H1 (cell line): ENCODE measurements at regions not wholly inside any gene's neighbourhood (a gene's known extent, or its start where the extent isn't known, plus 50 kb on each side); places are given as distances from the start of the nearest gene placed in this dataset.

Source experiments
- BCL11A ChIP-seq, 2 experiments: IDR thresholded peaks; one replicate each; pipeline ENCODE4 v1.6.1; 2011; ENCODE audit warnings: low read depth in 2 of 2, low read length in 2 of 2, mild to moderate bottlenecking in 2 of 2
- CHD1 ChIP-seq: IDR thresholded peaks from 2 replicates; pipeline ENCODE4 v1.6.1; 2012; ENCODE audit warnings: low read depth, low read length, improper control_type of control experiment
- SAP30 ChIP-seq: fragments of 300-600 bp; sonication (generic); IDR thresholded peaks from 2 replicates; pipeline ENCODE4 v1.7.1; 2012; ENCODE audit warnings: low read length, moderate library complexity, mild to moderate bottlenecking, inconsistent platforms; ENCODE audit not compliant: insufficient read depth, insufficient replicate concordance

DNA sequence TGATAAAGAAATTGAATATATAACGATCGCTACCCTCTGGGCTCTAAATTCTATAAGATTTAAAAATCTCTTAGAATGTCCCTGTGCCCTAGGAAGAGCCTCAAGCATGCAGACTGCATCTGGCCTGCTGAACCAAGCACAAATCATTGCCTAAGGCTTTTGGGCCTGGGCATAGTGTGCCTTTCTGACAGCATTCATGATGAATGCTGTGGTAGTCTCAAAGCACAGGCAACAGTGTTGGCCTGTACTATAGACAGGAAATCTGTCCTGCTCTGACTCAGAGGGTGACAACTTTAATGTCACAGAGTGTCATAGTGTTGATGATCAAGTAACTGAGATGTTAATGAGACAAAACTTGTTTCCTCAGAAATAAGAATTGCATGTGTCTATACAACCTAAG, 717.3 kb downstream of the STIM2 start (continued):
- TF ChIP-seq BCL11A (IDR thresholded peaks at IDR 0.05; ENCODE audit: low read depth in 2 of 2, low read length in 2 of 2), result no peak
- no peak for TF ChIP-seq SAP30
- TF ChIP-seq CHD1, result no peak
- TF ChIP-seq, all 59 proteins: peak for 0
